ENCODE measurements at regions not wholly inside any gene's neighbourhood (a gene's known extent, or its start where the extent isn't known, plus 50 kb on each side); places are given as distances from the start of the nearest gene placed in this dataset.
"Not testable (repeated sequence)": the region's sequence is repeated elsewhere in the genome, so short reads cannot be mapped to it uniquely, and the experiment has no call there.

DNA sequence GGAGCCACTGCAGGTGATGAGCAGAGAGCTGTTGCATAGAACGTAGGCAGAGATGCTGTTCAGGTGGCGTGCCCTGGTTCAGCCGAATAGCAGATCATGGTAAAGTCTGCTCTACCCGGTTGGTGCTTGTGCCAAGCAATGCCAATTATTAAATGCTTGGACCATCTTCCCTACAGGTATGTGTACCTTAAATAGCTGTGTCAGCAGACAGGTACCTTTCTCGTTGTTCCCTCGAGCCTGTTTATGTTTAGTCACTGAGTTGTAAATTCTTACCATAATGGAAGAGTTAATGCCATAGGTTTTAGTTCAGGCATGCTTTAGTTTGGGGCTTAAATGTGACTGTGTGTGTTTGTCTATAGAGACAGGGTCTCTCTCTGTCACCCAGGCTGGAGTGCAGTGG is 112.5 kb upstream of the CPM start:
- no peak overlapping the region for H3K27ac ChIP-seq
- H3K4me3 ChIP-seq (ENCODE audit: low read depth, low read length) = no peak overlapping the region
- no peaks in the 10 kb centered on the region for H3K27me3 ChIP-seq (ENCODE audit: insufficient read depth, low read depth, severe bottlenecking)
- no peaks in the 10 kb centered on the region for H3K9me3 ChIP-seq (ENCODE audit: severe bottlenecking)
- no peak for TF ChIP-seq CTCF (IDR thresholded peaks at IDR 0.05; ENCODE audit: low read depth, low read length)
- H3K36me3 ChIP-seq = no peaks in the 10 kb centered on the region
- DNase-seq = no peak

DNA sequence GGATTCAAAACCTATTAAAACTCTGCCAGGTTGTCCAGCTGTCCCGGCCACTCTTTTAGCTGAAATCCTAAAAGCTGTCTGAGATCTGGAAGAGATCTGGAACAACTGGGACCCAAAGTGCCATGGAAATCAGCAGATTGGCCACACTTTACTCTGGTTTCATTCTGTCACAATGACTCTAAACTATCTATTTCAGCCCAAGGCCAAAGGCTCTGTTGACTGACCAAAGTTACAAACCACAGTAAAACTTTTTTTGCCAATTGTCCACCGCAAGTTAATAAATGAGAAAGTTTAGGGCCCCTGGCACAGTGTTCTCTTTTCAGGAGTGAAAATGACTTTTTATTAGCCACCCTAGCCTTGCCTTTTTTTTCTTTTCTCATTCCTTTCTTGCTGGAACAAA is 113.4 kb upstream of the CPM start:
- Histone ChIP-seq H3K27ac (no peak overlapping the region), H3K36me3 (no peaks in the 10 kb centered on the region), H3K4me3 (ENCODE audit: low read depth, low read length) (no peak overlapping the region), H3K27me3 (ENCODE audit: insufficient read depth, low read depth, severe bottlenecking) (no peaks in the 10 kb centered on the region), H3K9me3 (ENCODE audit: severe bottlenecking) (no peaks in the 10 kb centered on the region)
- TF ChIP-seq CTCF (IDR thresholded peaks at IDR 0.05; ENCODE audit: low read depth, low read length) = no peak
- DNase-seq = no peak

DNA sequence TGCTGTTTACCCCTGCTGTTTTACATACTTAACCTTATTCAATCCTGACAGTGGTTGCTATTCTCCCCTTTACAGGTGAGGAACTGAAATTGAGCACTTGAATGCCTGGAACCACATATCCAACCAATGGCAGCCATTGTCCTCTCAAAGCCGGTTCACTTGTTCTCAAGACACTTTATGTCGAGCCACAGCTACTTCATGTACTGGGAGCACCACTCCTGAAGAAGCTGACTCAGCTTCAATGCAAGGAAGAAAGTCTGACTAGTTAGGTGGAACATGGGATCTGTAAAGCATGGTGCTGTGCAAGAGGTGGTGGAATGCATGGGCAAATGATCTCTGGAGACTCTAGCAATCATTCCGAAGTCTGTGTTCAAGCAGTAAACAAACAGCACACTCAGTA is 113.9 kb upstream of the CPM start:
- DNase-seq = no peak
- no peak for TF ChIP-seq CTCF (IDR thresholded peaks at IDR 0.05; ENCODE audit: low read depth, low read length)

GRCh38 chr12:69047990-69048389 is 115.0 kb upstream of the CPM start:
- Histone ChIP-seq H3K27ac (no peak overlapping the region), H3K4me3 (ENCODE audit: low read depth, low read length) (no peak overlapping the region), H3K36me3 (no peaks in the 10 kb centered on the region), H3K9me3 (ENCODE audit: severe bottlenecking) (no peaks in the 10 kb centered on the region), H3K27me3 (ENCODE audit: insufficient read depth, low read depth, severe bottlenecking) (no peaks in the 10 kb centered on the region)
- TF ChIP-seq CTCF (IDR thresholded peaks at IDR 0.05; ENCODE audit: low read depth, low read length) = no peak
- DNase-seq = no peak

More for the DNA sequence above, 113.9 kb upstream of the CPM start:
- Histone ChIP-seq H3K27me3 (ENCODE audit: insufficient read depth, low read depth, severe bottlenecking) (no peaks in the 10 kb centered on the region), H3K9me3 (ENCODE audit: severe bottlenecking) (no peaks in the 10 kb centered on the region), H3K36me3 (no peaks in the 10 kb centered on the region), H3K27ac (no peak overlapping the region), H3K4me3 (ENCODE audit: low read depth, low read length) (no peak overlapping the region)

- H3K4me3 ChIP-seq (ENCODE audit: low read depth, low read length); H3K27ac ChIP-seq; H3K36me3 ChIP-seq; DNase-seq; H3K9me3 ChIP-seq (ENCODE audit: severe bottlenecking); H3K27me3 ChIP-seq (ENCODE audit: insufficient read depth, low read depth, severe bottlenecking): not testable (repeated sequence)
Observed at GRCh38 chr12:69049855-69050254, 116.9 kb upstream of the CPM start.

GRCh38 chr12:69052613-69053408 is 119.8 kb upstream of the CPM start:
- Histone ChIP-seq H3K27me3 (ENCODE audit: insufficient read depth, low read depth, severe bottlenecking) (no peaks in the 10 kb centered on the region), H3K9me3 (ENCODE audit: severe bottlenecking) (no peaks in the 10 kb centered on the region), H3K4me3 (ENCODE audit: low read depth, low read length) (no peak overlapping the region), H3K27ac (no peak overlapping the region), H3K36me3 (no peaks in the 10 kb centered on the region)
- DNase-seq = no peak
- TF ChIP-seq CTCF (IDR thresholded peaks at IDR 0.05; ENCODE audit: low read depth, low read length) = no peak

Data from WERI-Rb-1 (cell line).